ENCODE measurements at regions not wholly inside any gene's neighbourhood (a gene's known extent, or its start where the extent isn't known, plus 50 kb on each side); places are given as distances from the start of the nearest gene placed in this dataset.

DNA sequence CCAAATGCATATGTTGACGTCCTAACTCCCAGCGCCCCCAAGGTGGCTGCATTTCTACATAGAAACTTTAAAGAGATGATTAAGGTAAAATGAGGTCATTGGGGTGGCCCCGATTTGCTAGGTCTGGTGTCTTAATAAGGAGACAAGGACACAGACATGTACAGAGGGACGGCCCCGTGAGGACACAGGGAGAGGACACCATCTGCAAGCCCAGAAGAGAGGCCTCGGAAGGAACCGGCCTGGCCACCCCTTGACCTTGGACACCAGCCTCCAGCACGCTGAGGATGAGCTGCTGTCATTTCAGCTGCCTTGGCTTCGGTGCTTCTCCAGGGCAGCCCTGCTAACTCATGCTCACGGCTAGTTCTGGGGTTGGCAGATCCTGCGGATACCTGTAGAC lies 73.2 kb downstream of the MRPL36 start:
- ChIA-PET POLR2A (no interaction called here), CTCF (no interaction called here)

DNA sequence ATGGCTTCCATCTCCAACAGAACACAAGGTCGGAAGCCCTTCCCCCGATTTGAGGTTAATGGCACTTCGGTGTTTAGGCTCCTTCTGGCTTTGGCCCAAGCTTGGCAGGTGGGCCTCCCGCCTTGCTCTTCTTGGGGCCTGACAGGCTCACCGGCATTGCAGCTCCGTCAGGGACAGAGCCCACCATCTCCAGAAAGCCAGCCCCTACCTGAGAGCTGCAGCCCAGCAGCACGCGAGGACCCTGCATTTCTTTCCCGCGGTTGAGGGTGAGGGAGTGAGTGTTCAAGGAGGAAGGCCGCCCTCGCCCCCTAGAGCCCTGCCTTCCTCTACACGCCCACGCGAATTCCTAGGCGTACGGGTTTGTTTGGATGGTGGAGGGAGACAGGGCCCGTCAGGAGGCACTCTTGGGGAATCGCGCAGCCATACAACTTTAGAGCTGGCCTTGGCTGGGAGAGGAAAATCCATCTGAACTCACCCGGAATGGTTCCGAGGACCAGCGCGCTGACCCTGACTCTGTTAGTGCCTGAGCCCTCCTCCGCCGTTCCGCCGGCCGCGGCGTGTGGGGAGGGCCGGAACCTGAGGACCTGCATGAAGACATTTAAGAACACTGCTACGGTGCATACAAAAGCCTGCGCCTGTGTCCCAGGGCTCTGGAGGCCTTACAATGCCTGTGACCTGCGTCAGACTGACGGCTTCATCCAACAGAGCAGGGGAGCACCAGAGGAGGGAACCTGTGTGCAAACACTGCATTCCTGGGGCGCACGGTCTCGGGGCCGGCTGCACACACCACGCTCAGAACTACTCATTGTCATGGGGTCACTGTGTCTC lies 73.8 kb downstream of the MRPL36 start:
- no peak for DNase-seq (ENCODE audit: extremely low spot score)
- ChIA-PET CTCF (no interaction called here), POLR2A (no interaction called here)
- TF ChIP-seq, protein P1, sequence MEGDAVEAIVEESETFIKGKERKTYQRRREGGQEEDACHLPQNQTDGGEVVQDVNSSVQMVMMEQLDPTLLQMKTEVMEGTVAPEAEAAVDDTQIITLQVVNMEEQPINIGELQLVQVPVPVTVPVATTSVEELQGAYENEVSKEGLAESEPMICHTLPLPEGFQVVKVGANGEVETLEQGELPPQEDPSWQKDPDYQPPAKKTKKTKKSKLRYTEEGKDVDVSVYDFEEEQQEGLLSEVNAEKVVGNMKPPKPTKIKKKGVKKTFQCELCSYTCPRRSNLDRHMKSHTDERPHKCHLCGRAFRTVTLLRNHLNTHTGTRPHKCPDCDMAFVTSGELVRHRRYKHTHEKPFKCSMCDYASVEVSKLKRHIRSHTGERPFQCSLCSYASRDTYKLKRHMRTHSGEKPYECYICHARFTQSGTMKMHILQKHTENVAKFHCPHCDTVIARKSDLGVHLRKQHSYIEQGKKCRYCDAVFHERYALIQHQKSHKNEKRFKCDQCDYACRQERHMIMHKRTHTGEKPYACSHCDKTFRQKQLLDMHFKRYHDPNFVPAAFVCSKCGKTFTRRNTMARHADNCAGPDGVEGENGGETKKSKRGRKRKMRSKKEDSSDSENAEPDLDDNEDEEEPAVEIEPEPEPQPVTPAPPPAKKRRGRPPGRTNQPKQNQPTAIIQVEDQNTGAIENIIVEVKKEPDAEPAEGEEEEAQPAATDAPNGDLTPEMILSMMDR (IDR thresholded peaks at IDR 0.05; ENCODE audit: control extremely low read depth, extremely low read depth, low read depth, missing control alignments), result no peak

More for the DNA sequence above, 73.2 kb downstream of the MRPL36 start:
- TF ChIP-seq, protein P1 (IDR thresholded peaks at IDR 0.05; ENCODE audit: control extremely low read depth, extremely low read depth, low read depth, missing control alignments), result no peak
- no peak for DNase-seq (ENCODE audit: extremely low spot score)

DNA sequence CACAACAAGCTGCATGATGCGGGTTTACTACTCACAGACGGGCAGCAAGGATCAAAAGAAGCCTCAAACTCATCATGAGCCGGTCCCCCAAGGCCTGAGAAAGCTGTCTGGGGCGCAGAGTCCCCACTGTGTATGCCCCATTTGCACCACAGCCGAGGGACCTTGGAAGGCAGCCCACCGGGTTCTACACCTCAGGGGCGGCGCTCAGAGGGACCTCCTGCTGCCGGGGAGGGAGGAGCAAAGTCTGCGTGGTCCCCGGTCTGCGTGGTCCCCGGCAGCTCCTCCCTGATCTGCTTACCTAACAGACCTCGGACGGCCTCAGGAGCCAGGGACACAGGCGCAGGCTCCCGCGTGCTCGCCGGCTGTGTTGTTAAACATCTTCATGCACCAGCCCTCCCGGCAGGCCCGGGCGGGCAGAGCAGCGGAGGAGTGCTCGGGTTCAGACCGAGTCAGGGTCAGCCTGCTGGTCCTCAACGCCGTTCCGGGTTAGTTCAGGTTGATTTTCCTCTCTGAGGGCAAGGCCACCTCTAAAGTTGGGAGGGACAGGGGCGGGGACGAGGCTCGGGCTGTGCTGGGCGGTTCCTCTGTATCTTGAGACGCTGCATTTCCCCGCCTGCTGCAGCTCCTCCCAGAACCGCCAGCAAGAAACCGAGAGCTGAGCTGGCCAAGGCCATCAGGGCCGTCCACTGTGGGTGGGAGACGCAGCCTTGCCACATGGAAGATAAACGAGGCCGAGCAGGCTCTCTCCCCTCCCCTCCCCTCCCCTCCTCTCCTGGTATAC lies 74.6 kb downstream of the MRPL36 start:
- TF ChIP-seq, protein P1 (IDR thresholded peaks at IDR 0.05; ENCODE audit: control extremely low read depth, extremely low read depth, low read depth, missing control alignments), result no peak
- ChIA-PET CTCF (interaction anchor here (1.6 kb wide), 1 partner anchor 11 kb away, joined by 3 read pairs; no protein-coding TSS in a partner anchor), POLR2A (no interaction called here)
- DNase-seq (ENCODE audit: extremely low spot score), result no peak

DNA sequence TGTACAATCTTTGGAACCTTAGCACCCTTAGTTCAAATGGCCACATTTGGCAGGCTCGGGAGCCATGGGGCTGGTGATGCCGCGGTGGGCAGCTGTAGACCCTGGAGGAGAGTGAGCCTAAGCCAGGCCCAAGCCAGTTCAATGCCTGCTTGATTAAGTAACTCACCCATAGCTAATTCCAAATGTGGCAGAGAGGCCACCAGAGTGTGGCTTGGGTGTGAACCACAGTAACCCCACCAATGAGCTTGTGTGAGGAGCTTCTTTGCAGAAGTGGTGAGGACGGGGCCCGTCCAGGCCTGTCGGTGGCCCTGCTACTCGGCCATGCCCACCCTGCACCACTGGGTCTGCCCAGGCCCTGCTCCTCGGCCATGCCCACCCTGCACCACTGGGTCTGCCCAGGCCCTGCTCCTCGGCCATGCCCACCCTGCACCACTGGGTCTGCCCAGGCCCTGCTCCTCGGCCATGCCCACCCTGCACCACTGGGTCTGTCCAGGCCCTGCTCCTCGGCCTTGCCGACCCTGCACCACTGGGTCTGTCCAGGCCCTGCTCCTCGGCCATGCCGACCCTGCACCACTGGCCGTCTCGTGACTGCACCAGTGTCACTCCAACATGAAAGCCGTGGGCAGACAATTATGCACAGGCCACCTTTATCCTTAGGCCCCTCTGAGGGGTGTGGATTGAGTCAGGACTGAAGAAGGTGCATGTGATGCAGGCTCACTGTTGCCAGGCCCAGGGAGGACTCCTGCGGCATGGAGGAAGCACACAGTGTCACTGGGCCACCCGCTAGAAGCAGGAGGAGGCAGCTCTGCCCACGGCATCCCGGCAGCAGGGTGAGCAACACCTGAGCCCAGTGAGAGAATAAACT lies 75.4 kb downstream of the MRPL36 start:
- TF ChIP-seq, protein P1 (IDR thresholded peaks at IDR 0.05; ENCODE audit: control extremely low read depth, extremely low read depth, low read depth, missing control alignments), result no peak
- no peak for DNase-seq (ENCODE audit: extremely low spot score)
- ChIA-PET POLR2A (no interaction called here), CTCF (interaction anchor here (1.0 to 1.6 kb wide), 2 partner anchors 9 to 12 kb away, joined by 3 read pairs; no protein-coding TSS in a partner anchor)

DNA sequence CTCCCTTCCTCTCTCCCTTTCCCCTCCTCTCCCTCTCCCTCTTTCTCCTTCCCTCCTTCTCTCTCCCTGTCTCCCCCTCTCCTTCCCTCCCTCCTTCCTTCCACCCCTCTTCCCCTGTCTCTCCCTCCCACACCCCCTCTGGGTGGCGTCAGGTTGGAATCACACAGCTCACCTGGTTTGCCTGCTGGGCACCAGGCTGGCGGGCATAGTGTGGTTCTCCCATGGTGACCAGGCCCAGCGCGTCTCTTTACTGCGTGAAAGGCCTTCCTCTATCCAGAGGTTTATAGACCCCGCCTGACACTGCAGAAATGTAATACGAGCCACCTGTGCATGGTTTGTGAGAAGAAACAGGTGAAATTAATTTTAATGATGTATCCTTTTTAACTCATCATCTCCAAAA lies 76.2 kb downstream of the MRPL36 start:
- ChIA-PET POLR2A (no interaction called here), CTCF (interaction anchor here (1.0 to 1.6 kb wide), 2 partner anchors 10 to 12 kb away, joined by 3 read pairs; no protein-coding TSS in a partner anchor)
- no peak for DNase-seq (ENCODE audit: extremely low spot score)
- TF ChIP-seq, protein P1 (IDR thresholded peaks at IDR 0.05; ENCODE audit: control extremely low read depth, extremely low read depth, low read depth, missing control alignments), result no peak

DNA sequence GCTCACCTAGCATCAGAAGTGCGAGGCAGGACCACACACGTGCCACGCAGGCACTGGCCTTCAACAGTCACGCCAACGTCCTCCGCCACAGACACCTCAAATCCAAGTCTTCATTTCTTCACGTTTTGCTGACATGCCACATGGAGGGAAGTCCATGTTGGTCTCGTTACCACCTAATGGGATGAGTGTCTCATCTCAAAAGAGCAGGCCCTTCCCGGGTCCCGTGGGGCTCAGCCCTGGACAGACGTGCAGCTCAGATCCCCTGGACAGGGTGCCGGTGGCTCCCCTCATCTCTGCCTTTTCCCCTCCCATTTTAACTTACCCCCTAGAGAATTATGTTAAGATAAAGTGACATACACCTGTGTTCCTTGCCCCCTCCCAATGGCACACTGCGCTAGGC lies 76.8 kb downstream of the MRPL36 start:
- ChIA-PET POLR2A (no interaction called here), CTCF (no interaction called here)
- no peak for DNase-seq (ENCODE audit: extremely low spot score)
- TF ChIP-seq, protein P1 (IDR thresholded peaks at IDR 0.05; ENCODE audit: control extremely low read depth, extremely low read depth, low read depth, missing control alignments), result no peak

All from GM10248 (cell line).